Liver (tissue), 3 donors: ENCODE measurements at regions not wholly inside any gene's neighbourhood (a gene's known extent, or its start where the extent isn't known, plus 50 kb on each side); places are given as distances from the start of the nearest gene placed in this dataset.

Experiments used
- CTCF ChIP-seq: fragments of 150-350 bp; IDR thresholded peaks from 2 replicates; pipeline ENCODE4 v1.5.1; 2017; ENCODE audit warnings: improper control_type of control experiment, low read depth, low read length; ENCODE audit not compliant: missing input control
- SP1 ChIP-seq: IDR thresholded peaks from 2 replicates; pipeline ENCODE4 v1.6.1; 2018; ENCODE audit warnings: antibody characterized with exemption, mild to moderate bottlenecking
- TF ChIP-seq, protein P1 (sequence below): IDR thresholded peaks from 2 replicates; pipeline ENCODE4 v1.6.1; 2016; ENCODE audit warnings: antibody characterized with exemption, mild to moderate bottlenecking
- donor health status: healthy.
- donor health status: healthy.

DNA sequence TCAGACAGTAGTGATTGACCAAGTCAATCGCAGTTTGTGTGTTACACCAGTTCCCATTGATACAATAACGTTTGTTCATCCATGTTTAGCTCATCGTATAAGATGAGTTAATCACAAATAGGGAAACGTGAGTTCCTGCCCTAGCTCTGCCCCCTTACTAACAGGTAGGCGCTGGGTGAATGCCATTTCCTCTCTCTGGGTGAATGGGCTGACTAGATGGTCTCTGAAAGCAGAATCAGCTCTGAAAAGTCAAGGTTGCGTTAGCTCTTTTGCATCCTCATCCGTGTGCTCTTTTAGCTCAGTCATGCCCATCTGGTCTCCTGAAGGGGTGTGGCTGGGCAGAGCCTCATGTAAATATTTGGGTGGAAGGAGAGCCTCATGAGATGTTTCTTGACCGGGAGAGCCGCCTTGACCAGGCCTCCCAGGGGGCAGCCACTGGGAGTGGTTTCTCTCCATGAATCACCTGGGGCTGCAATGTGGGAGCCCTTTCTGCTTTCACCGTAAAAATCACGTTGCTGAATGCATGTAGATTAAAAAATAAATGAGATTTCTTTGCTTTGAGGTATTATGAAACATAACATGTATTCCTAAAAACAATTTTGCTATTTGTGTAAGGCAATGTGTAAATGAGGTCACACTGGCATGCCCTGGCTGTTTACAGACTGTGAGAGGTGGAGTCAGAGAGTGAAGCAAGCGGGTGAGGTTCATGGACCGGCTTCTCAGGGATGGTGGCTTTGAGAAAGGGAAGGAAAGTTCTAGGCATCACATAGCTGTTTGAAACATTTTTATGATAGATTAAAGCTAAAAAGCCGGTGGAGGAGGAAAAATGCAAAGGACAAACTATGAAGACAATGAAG lies 108.4 kb upstream of the RASGRP1 start:
- no peak for TF ChIP-seq CTCF
- no peak for TF ChIP-seq SP1
- TF ChIP-seq, protein P1, sequence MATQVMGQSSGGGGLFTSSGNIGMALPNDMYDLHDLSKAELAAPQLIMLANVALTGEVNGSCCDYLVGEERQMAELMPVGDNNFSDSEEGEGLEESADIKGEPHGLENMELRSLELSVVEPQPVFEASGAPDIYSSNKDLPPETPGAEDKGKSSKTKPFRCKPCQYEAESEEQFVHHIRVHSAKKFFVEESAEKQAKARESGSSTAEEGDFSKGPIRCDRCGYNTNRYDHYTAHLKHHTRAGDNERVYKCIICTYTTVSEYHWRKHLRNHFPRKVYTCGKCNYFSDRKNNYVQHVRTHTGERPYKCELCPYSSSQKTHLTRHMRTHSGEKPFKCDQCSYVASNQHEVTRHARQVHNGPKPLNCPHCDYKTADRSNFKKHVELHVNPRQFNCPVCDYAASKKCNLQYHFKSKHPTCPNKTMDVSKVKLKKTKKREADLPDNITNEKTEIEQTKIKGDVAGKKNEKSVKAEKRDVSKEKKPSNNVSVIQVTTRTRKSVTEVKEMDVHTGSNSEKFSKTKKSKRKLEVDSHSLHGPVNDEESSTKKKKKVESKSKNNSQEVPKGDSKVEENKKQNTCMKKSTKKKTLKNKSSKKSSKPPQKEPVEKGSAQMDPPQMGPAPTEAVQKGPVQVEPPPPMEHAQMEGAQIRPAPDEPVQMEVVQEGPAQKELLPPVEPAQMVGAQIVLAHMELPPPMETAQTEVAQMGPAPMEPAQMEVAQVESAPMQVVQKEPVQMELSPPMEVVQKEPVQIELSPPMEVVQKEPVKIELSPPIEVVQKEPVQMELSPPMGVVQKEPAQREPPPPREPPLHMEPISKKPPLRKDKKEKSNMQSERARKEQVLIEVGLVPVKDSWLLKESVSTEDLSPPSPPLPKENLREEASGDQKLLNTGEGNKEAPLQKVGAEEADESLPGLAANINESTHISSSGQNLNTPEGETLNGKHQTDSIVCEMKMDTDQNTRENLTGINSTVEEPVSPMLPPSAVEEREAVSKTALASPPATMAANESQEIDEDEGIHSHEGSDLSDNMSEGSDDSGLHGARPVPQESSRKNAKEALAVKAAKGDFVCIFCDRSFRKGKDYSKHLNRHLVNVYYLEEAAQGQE: no peak
